ENCODE measurements at regions not wholly inside any gene's neighbourhood (a gene's known extent, or its start where the extent isn't known, plus 50 kb on each side); places are given as distances from the start of the nearest gene placed in this dataset.

GRCh38 chr5:58403822-58404433 is 56.0 kb downstream of the PLK2 start:
- no peak for DNase-seq (ENCODE audit: low read depth in 2 of 2)

GRCh38 chr5:58401701-58402100 is 58.2 kb downstream of the PLK2 start:
- DNase-seq (ENCODE audit: low read depth in 2 of 2): no peak

- DNase-seq (ENCODE audit: low read depth in 2 of 2): no peak
Measured at GRCh38 chr5:58400737-58401136, 59.1 kb downstream of the PLK2 start.

- no peak for DNase-seq (ENCODE audit: low read depth in 2 of 2)
Measured at GRCh38 chr5:58399951-58400350, 59.9 kb downstream of the PLK2 start.

GRCh38 chr5:58394339-58394738 is 65.5 kb downstream of the PLK2 start:
- DNase-seq (ENCODE audit: low read depth in 2 of 2): no peak

GRCh38 chr5:58393716-58394115 is 66.2 kb downstream of the PLK2 start:
- no peak for DNase-seq (ENCODE audit: low read depth in 2 of 2)

GRCh38 chr5:58392496-58392895 is 67.4 kb downstream of the PLK2 start:
- no peak for DNase-seq (ENCODE audit: low read depth in 2 of 2)

- no peak for DNase-seq (ENCODE audit: low read depth in 2 of 2)
Measured at GRCh38 chr5:58383448-58383847, 76.4 kb downstream of the PLK2 start.

- DNase-seq (ENCODE audit: low read depth in 2 of 2): no peak
Measured at GRCh38 chr5:58382131-58382534, 77.8 kb downstream of the PLK2 start.

- no peak for DNase-seq (ENCODE audit: low read depth in 2 of 2)
Measured at GRCh38 chr5:58381566-58381965, 78.3 kb downstream of the PLK2 start.

GRCh38 chr5:58380655-58381054 is 79.2 kb downstream of the PLK2 start:
- DNase-seq (ENCODE audit: low read depth in 2 of 2): no peak

GRCh38 chr5:58378613-58379390 is 81.1 kb downstream of the PLK2 start:
- no peak for DNase-seq (ENCODE audit: low read depth in 2 of 2)

- no peak for DNase-seq (ENCODE audit: low read depth in 2 of 2)
Measured at GRCh38 chr5:58370606-58371005, 89.3 kb downstream of the PLK2 start.

GRCh38 chr5:58369513-58370190 is 90.2 kb downstream of the PLK2 start:
- no peak for DNase-seq (ENCODE audit: low read depth in 2 of 2)

GRCh38 chr5:58366461-58366860 is 93.4 kb downstream of the PLK2 start:
- DNase-seq (ENCODE audit: low read depth in 2 of 2): no peak

GRCh38 chr5:58365791-58366190 is 94.1 kb downstream of the PLK2 start:
- DNase-seq (ENCODE audit: low read depth in 2 of 2): no peak

- no peak for DNase-seq (ENCODE audit: low read depth in 2 of 2)
Measured at GRCh38 chr5:58363461-58364249, 96.2 kb downstream of the PLK2 start.

GRCh38 chr5:58362135-58362534 is 97.8 kb downstream of the PLK2 start:
- no peak for DNase-seq (ENCODE audit: low read depth in 2 of 2)

- no peak for DNase-seq (ENCODE audit: low read depth in 2 of 2)
Measured at GRCh38 chr5:58360794-58361193, 99.1 kb downstream of the PLK2 start.

- DNase-seq (ENCODE audit: low read depth in 2 of 2): no peak
Measured at GRCh38 chr5:58359981-58360380, 99.9 kb downstream of the PLK2 start.

- no peak for DNase-seq (ENCODE audit: low read depth in 2 of 2)
Measured at GRCh38 chr5:58358501-58359178, 101.2 kb downstream of the PLK2 start.
